IMR-90 (cell line): ENCODE measurements at regions not wholly inside any gene's neighbourhood (a gene's known extent, or its start where the extent isn't known, plus 50 kb on each side); places are given as distances from the start of the nearest gene placed in this dataset.

Experiments used
- ATAC-seq: fragments of 200-7000 bp; cut with Tn5 transposase; 2 replicates; pipeline ENCODE4 v1.9.1; 2020; ENCODE audit warnings: low read depth, mild to moderate bottlenecking, moderate library complexity
- BruUV-seq: library from RNA; stranded (reverse); fragments of 400-500 nt; replicated peaks from 2 replicates; lab custom pipeline; 2021; lab: Mats Ljungman, UMichigan
- CTCF ChIA-PET: fragments of 300-600 bp; formaldehyde crosslinking; extraction: SDS; loops from one replicate; lab custom pipeline; 2021; ENCODE audit warnings: antibody characterized with exemption; lab: Yijun Ruan, JAX
- POLR2A ChIA-PET: fragments of 300-600 bp; sonication (Branson Sonifier 250); formaldehyde crosslinking; loops from one replicate; lab custom pipeline; 2022; ENCODE audit warnings: antibody characterized with exemption; ENCODE audit not compliant: unreplicated experiment; lab: Charles Lee
- DNase-seq: peaks from one replicate; pipeline ENCODE4 v3.0.0; 2013
- H2AFZ ChIP-seq: replicated peaks from 2 replicates; pipeline ENCODE3; 2013; ENCODE audit warnings: low read length, mild to moderate bottlenecking; ENCODE audit not compliant: poor library complexity
- H2AK5ac ChIP-seq: 2 replicates; pipeline ENCODE4 v1.6.1; 2013; ENCODE audit warnings: low read depth, low read length, inconsistent platforms
- H2AK9ac ChIP-seq: replicated peaks from 2 replicates; pipeline ENCODE3; 2013; ENCODE audit warnings: mild to moderate bottlenecking, low read depth, low read length, moderate library complexity; ENCODE audit not compliant: poor library complexity
- H2BK120ac ChIP-seq: 2 replicates; pipeline ENCODE4 v1.6.1; 2013; ENCODE audit warnings: low read depth, low read length, inconsistent platforms
- H2BK15ac ChIP-seq: 3 replicates; pipeline ENCODE4 v1.6.1; 2013; ENCODE audit warnings: low read depth, low read length, inconsistent platforms
- H2BK20ac ChIP-seq: 2 replicates; pipeline ENCODE4 v1.6.1; 2013; ENCODE audit warnings: low read depth, mild to moderate bottlenecking, inconsistent platforms, low read length, moderate library complexity
- H2BK5ac ChIP-seq: 2 replicates; pipeline ENCODE4 v1.6.1; 2013; ENCODE audit warnings: mild to moderate bottlenecking, low read depth, low read length, inconsistent platforms; ENCODE audit not compliant: poor library complexity, severe bottlenecking
- H3K14ac ChIP-seq: replicated peaks from 2 replicates; pipeline ENCODE4 v1.6.1; 2013; ENCODE audit warnings: low read depth, low read length, inconsistent platforms
- H3K18ac ChIP-seq: 2 replicates; pipeline ENCODE4 v1.6.1; 2013; ENCODE audit warnings: low read depth, low read length, control low read depth
- H3K23ac ChIP-seq: 2 replicates; pipeline ENCODE4 v1.6.1; 2013; ENCODE audit warnings: low read depth, low read length, inconsistent platforms
- H3K27ac ChIP-seq: 2 replicates; pipeline ENCODE4 v1.5.1; 2013; ENCODE audit warnings: mild to moderate bottlenecking, control low read depth, low read length; ENCODE audit not compliant: insufficient read depth
- H3K27me3 ChIP-seq: 2 replicates; pipeline ENCODE4 v1.6.1; 2013; ENCODE audit warnings: low read length; ENCODE audit not compliant: control insufficient read depth, insufficient read depth
- H3K36me3 ChIP-seq: 2 replicates; pipeline ENCODE4 v1.6.1; 2013; ENCODE audit warnings: low read length, mixed read lengths; ENCODE audit not compliant: control insufficient read depth, insufficient read depth
- H3K4ac ChIP-seq: 2 replicates; pipeline ENCODE4 v1.6.1; 2013; ENCODE audit warnings: low read depth, low read length, inconsistent platforms
- H3K4me1 ChIP-seq: 2 replicates; pipeline ENCODE4 v1.6.1; 2013; ENCODE audit warnings: low read length, mixed read lengths; ENCODE audit not compliant: control insufficient read depth, insufficient read depth
- H3K4me2 ChIP-seq: 2 replicates; pipeline ENCODE4 v1.6.1; 2013; ENCODE audit warnings: low read depth, mild to moderate bottlenecking, control low read depth, low read length, moderate library complexity
- H3K4me3 ChIP-seq: 2 replicates; pipeline ENCODE4 v1.5.1; 2013; ENCODE audit warnings: low read depth, mild to moderate bottlenecking, control low read depth, low read length, moderate library complexity; ENCODE audit not compliant: insufficient read depth
- H3K56ac ChIP-seq: 2 replicates; pipeline ENCODE4 v1.6.1; 2013; ENCODE audit warnings: low read length, inconsistent platforms; ENCODE audit not compliant: insufficient read depth; ENCODE audit errors: extremely low read depth
- H3K79me1 ChIP-seq, 2 experiments: 2 replicates each; pipeline ENCODE4 v1.6.1; 2013; ENCODE audit warnings: low read length in 2 of 2, inconsistent platforms in 1 of 2, low read depth in 1 of 2
- H3K9ac ChIP-seq: 2 replicates; pipeline ENCODE4 v1.6.1; 2013; ENCODE audit warnings: low read depth, low read length, control low read depth
- H3K9me1 ChIP-seq: 2 replicates; pipeline ENCODE4 v1.6.1; 2013; ENCODE audit warnings: low read length, inconsistent platforms; ENCODE audit not compliant: insufficient read depth
- H3K9me3 ChIP-seq: 2 replicates; pipeline ENCODE4 v1.6.1; 2013; ENCODE audit warnings: low read length; ENCODE audit not compliant: control insufficient read depth, insufficient read depth
- H4K20me1 ChIP-seq: 2 replicates; pipeline ENCODE4 v1.6.1; 2013; ENCODE audit warnings: low read length, inconsistent platforms; ENCODE audit not compliant: insufficient read depth
- H4K5ac ChIP-seq: 2 replicates; pipeline ENCODE4 v1.6.1; 2013; ENCODE audit warnings: mild to moderate bottlenecking, low read depth, low read length, control low read depth
- H4K8ac ChIP-seq, 2 experiments: 2 replicates each; pipeline ENCODE4 v1.6.1; 2013; ENCODE audit warnings: low read depth in 2 of 2, low read length in 2 of 2, control low read depth in 1 of 2, inconsistent platforms in 1 of 2
- H4K91ac ChIP-seq: 2 replicates; pipeline ENCODE4 v1.6.1; 2013; ENCODE audit warnings: low read depth, low read length, inconsistent platforms; ENCODE audit not compliant: insufficient read depth
- BHLHE40 ChIP-seq: fragments of 150-350 bp; IDR thresholded peaks from 2 replicates; pipeline ENCODE4 v1.6.1; 2016; ENCODE audit warnings: mild to moderate bottlenecking, low read depth, low read length
- CHD1 ChIP-seq: IDR thresholded peaks from 2 replicates; pipeline ENCODE4 v1.6.1; 2012; ENCODE audit warnings: low read depth, low read length, improper control_type of control experiment
- ELK1 ChIP-seq: fragments of 150-350 bp; IDR thresholded peaks from 2 replicates; pipeline ENCODE4 v1.6.1; 2016; ENCODE audit warnings: low read depth, mild to moderate bottlenecking, low read length, moderate library complexity, borderline replicate concordance
- MAFK ChIP-seq: IDR thresholded peaks from 2 replicates; pipeline ENCODE4 v1.6.1; 2012; ENCODE audit warnings: low read depth, low read length, improper control_type of control experiment
- MXI1 ChIP-seq: IDR thresholded peaks from 2 replicates; pipeline ENCODE4 v1.6.1; 2012; ENCODE audit warnings: low read depth, mild to moderate bottlenecking, low read length, moderate library complexity, borderline replicate concordance
- NFE2L2 ChIP-seq: fragments of 150-350 bp; IDR thresholded peaks from 2 replicates; pipeline ENCODE4 v1.6.1; 2016; ENCODE audit warnings: low read depth, mild to moderate bottlenecking, low read length
- POLR2A ChIP-seq: IDR thresholded peaks from 2 replicates; pipeline ENCODE4 v1.6.1; 2012; ENCODE audit warnings: mild to moderate bottlenecking, low read depth, low read length
- RFX5 ChIP-seq: IDR thresholded peaks from 2 replicates; pipeline ENCODE4 v1.8.0; 2012; ENCODE audit warnings: low read depth, mild to moderate bottlenecking, low read length, moderate library complexity
- SMC3 ChIP-seq: fragments of 150-350 bp; IDR thresholded peaks from 2 replicates; pipeline ENCODE4 v1.6.1; 2016; ENCODE audit warnings: low read depth, mild to moderate bottlenecking, antibody characterized with exemption, low read length, moderate library complexity
- USF2 ChIP-seq: fragments of 150-350 bp; IDR thresholded peaks from 2 replicates; pipeline ENCODE4 v1.6.1; 2017; ENCODE audit warnings: mild to moderate bottlenecking, antibody characterized with exemption, low read length, low read depth
- WGBS, 2 experiments: methylation state at CpG; one replicate each; pipeline versions ENCODE4 v1.1.5 to v1.1.7; 2013; ENCODE audit warnings: missing lambda C conversion rate in 2 of 2; ENCODE audit not compliant: insufficient read length in 1 of 2; ENCODE audit errors: extremely low coverage in 2 of 2; 5-methylcytosine and 5-hydroxymethylcytosine counted together
- dilution Hi-C: fragments of 300-500 bp; cut with HindIII; formaldehyde crosslinking; loops from one replicate; pipeline ENCODE4 v1.14.3; 2018; ENCODE audit warnings: low sequenced_read_pairs; ENCODE audit not compliant: unreplicated experiment
- in situ Hi-C: fragments of 300-500 bp; cut with MboI; formaldehyde crosslinking; loops from 3 replicates; pipeline ENCODE4 v1.14.3; 2019; ENCODE audit warnings: low sequenced_read_pairs, inconsistent platforms, mixed read lengths
- intact Hi-C: fragments of 100-400 bp; cut with micrococcal nuclease; formaldehyde crosslinking; loops from 2 replicates; pipeline ENCODE4 v1.10.0; 2022

GRCh38 chr2:217289907-217290280 lies 430.0 kb upstream of the TNP1 start:
- Histone ChIP-seq H2BK15ac (peak overlapping the region; percentile 63), H3K79me1 (peaks cover 15 to 16% of the 10 kb centered on the region in 2 experiments; a peak in 3 of 4 replicates), H2BK5ac (peak overlapping the region; percentile 95), H3K56ac (peak overlapping the region; percentile 17; the same call in 1 of the 2 replicates), H2AFZ (peak overlapping the region; percentile 37), H4K91ac (peak overlapping the region; percentile 90), H3K9me1 (peaks cover 16% of the 10 kb centered on the region), H3K9me3 (no peaks in the 10 kb centered on the region), H3K36me3 (peaks cover 5% of the 10 kb centered on the region; the same call in 1 of the 2 replicates), H3K14ac (peak overlapping the region; percentile 77), H3K9ac (peak overlapping the region; percentile 43), H2AK5ac (peak overlapping the region; percentile 67), H4K8ac (peak overlapping the region; percentile 78 to 93), H2AK9ac (no peak overlapping the region), H3K4me1 (peaks cover 30% of the 10 kb centered on the region), H3K4me3 (no peak overlapping the region), H2BK20ac (peak overlapping the region; percentile 82), H2BK120ac (peak overlapping the region; percentile 99), H3K27ac (peak overlapping the region; percentile 69), H3K23ac (peak overlapping the region; percentile 10), H3K4me2 (no peak overlapping the region), H4K5ac (peak overlapping the region; percentile 56), H3K18ac (peak overlapping the region; percentile 89), H4K20me1 (no peaks in the 10 kb centered on the region), H3K27me3 (no peaks in the 10 kb centered on the region), H3K4ac (peak overlapping the region; percentile 73)
- dilution Hi-C loops, result no loop called here
- BruUV-seq, result no TSS peak
- in situ Hi-C loops, result loop anchor here (10.0 kb wide), 2 partner anchors 215 to 595 kb away; partner anchors contain the start of gene IGFBP5
- TF ChIP-seq USF2, result no peak
- TF ChIP-seq POLR2A, result no peak
- no peak for TF ChIP-seq SMC3
- no peak for TF ChIP-seq CHD1
- TF ChIP-seq NFE2L2, result no peak
- no peak for TF ChIP-seq ELK1
- no peak for TF ChIP-seq BHLHE40
- no peak for TF ChIP-seq MXI1
- no peak for TF ChIP-seq RFX5
- TF ChIP-seq MAFK, result no peak
- ATAC-seq (peak; percentile 31), DNase-seq (peak; percentile 69)
- no CpG with 5 or more reads among the region's 2 CpGs for WGBS, 2 experiments
- POLR2A ChIA-PET, result interaction anchor here (1.1 kb wide), 1 partner anchor 596 kb away, joined by 3 read pairs; no protein-coding TSS in a partner anchor
- intact Hi-C loops, result loop anchor here (5.0 kb wide), 1 partner anchor 92 kb away; no protein-coding TSS in a partner anchor
- CTCF ChIA-PET, result no interaction called here
